Tibial artery (tissue), 4 donors: ENCODE measurements at regions not wholly inside any gene's neighbourhood (a gene's known extent, or its start where the extent isn't known, plus 50 kb on each side); places are given as distances from the start of the nearest gene placed in this dataset.

Source experiments
- DNase-seq, 2 donors: peaks; one replicate each; pipeline ENCODE4 v3.0.0-alpha.2; 2019
- H3K27ac ChIP-seq, 2 donors: fragments of 200-600 bp; sonication (generic) in 1 of 2; 1 replicate in 1 of 2; 2 replicates in 1 of 2; pipeline ENCODE4 v1.5.1; 2018 to 2019; ENCODE audit warnings: mild to moderate bottlenecking in 1 of 2
- H3K27me3 ChIP-seq, 2 donors: fragments of 200-600 bp; sonication (generic) in 1 of 2; one replicate each; pipeline versions ENCODE4 v1.5.1 to v1.6.0; 2016 to 2019
- H3K36me3 ChIP-seq, 3 donors: fragments of 200-600 bp; sonication (generic) in 2 of 3; one replicate each; pipeline ENCODE4 v1.5.1; 2016 to 2019; ENCODE audit warnings: mild to moderate bottlenecking in 2 of 3
- H3K4me1 ChIP-seq, 4 donors: fragments of 200-600 bp; sonication (generic) in 2 of 4; 1 replicate in 3 of 4; 2 replicates in 1 of 4; pipeline ENCODE4 v1.5.1; 2016 to 2019
- H3K4me3 ChIP-seq, 2 donors: fragments of 200-600 bp; sonication (generic) in 1 of 2; 1 replicate in 1 of 2; 2 replicates in 1 of 2; pipeline ENCODE4 v1.5.1; 2018 to 2019; ENCODE audit warnings: mild to moderate bottlenecking in 2 of 2
- H3K9me3 ChIP-seq, 3 donors: fragments of 200-600 bp; sonication (generic) in 1 of 3; one replicate each; pipeline ENCODE4 v1.5.1; 2016 to 2019
- CTCF ChIP-seq, 2 experiments: fragments of 200-600 bp in 1 of 2; fragments of 450-650 bp in 1 of 2; IDR thresholded peaks; one replicate each; pipeline ENCODE4 v1.5.1; 2017 to 2019; ENCODE audit warnings: antibody characterized with exemption in 2 of 2, mild to moderate bottlenecking in 1 of 2, moderate library complexity in 1 of 2
- intact Hi-C: fragments of 100-400 bp; cut with DNase I; formaldehyde crosslinking; loops from one replicate; pipeline ENCODE4 v1.15.0; 2023; ENCODE audit warnings: low total_unique reads

- DNase-seq = no peak
- Histone ChIP-seq H3K9me3 (no peaks in the 10 kb centered on the region), H3K4me1 (peaks cover 0 to 8% (median 4%) of the 10 kb centered on the region in 4 donors), H3K27me3 (no peaks in the 10 kb centered on the region), H3K4me3 (no peak overlapping the region), H3K27ac (no peak overlapping the region), H3K36me3 (no peaks in the 10 kb centered on the region)
- intact Hi-C loops = no loop called here
- no peak for TF ChIP-seq CTCF (IDR thresholded peaks at IDR 0.05)
These were observed 503.8 kb upstream of the B3GAT1 start for GRCh38 chr11:134915881-134916280.

GRCh38 chr11:134915212-134915611 lies 503.2 kb upstream of the B3GAT1 start:
- no peaks in the 10 kb centered on the region for H3K9me3 ChIP-seq
- no peak overlapping the region for H3K27ac ChIP-seq
- no peaks in the 10 kb centered on the region for H3K27me3 ChIP-seq
- peaks cover 0 to 8% (median 4%) of the 10 kb centered on the region in 4 donors for H3K4me1 ChIP-seq
- TF ChIP-seq CTCF (IDR thresholded peaks at IDR 0.05) = no peak
- DNase-seq = peak in 1 of 2 donors; percentile 45
- intact Hi-C loops = no loop called here
- H3K4me3 ChIP-seq = no peak overlapping the region
- no peaks in the 10 kb centered on the region for H3K36me3 ChIP-seq

GRCh38 chr11:134913999-134914590 lies 502.1 kb upstream of the B3GAT1 start:
- TF ChIP-seq CTCF (IDR thresholded peaks at IDR 0.05) = no peak
- Histone ChIP-seq H3K9me3 (no peaks in the 10 kb centered on the region), H3K27ac (no peak overlapping the region), H3K27me3 (no peaks in the 10 kb centered on the region), H3K4me1 (peaks cover 0 to 8% (median 4%) of the 10 kb centered on the region in 4 donors), H3K36me3 (no peaks in the 10 kb centered on the region), H3K4me3 (no peak overlapping the region)
- intact Hi-C loops = no loop called here
- DNase-seq = no peak

GRCh38 chr11:134913391-134913790 lies 501.3 kb upstream of the B3GAT1 start:
- TF ChIP-seq CTCF (IDR thresholded peaks at IDR 0.05) = no peak
- no peaks in the 10 kb centered on the region for H3K27me3 ChIP-seq
- H3K9me3 ChIP-seq = no peaks in the 10 kb centered on the region
- H3K36me3 ChIP-seq = no peaks in the 10 kb centered on the region
- intact Hi-C loops = no loop called here
- no peak overlapping the region for H3K4me3 ChIP-seq
- H3K27ac ChIP-seq = no peak overlapping the region
- peaks cover 0 to 8% (median 4%) of the 10 kb centered on the region in 4 donors for H3K4me1 ChIP-seq
- DNase-seq = no peak

GRCh38 chr11:134911514-134912180 lies 499.6 kb upstream of the B3GAT1 start:
- Histone ChIP-seq H3K9me3 (no peaks in the 10 kb centered on the region), H3K36me3 (no peaks in the 10 kb centered on the region), H3K27me3 (no peaks in the 10 kb centered on the region), H3K4me3 (no peak overlapping the region), H3K27ac (no peak overlapping the region), H3K4me1 (peaks cover 0 to 8% (median 4%) of the 10 kb centered on the region in 4 donors)
- intact Hi-C loops = no loop called here
- TF ChIP-seq CTCF (IDR thresholded peaks at IDR 0.05) = no peak
- no peak for DNase-seq
